ENCODE measurements at regions not wholly inside any gene's neighbourhood (a gene's known extent, or its start where the extent isn't known, plus 50 kb on each side); places are given as distances from the start of the nearest gene placed in this dataset.
"Not testable (repeated sequence)": the region's sequence is repeated elsewhere in the genome, so short reads cannot be mapped to it uniquely, and the experiment has no call there.

- TF ChIP-seq CTCF (IDR thresholded peaks at IDR 0.05; ENCODE audit: low read depth, low read length, poor library complexity, severe bottlenecking); EZH2phosphoT487 (IDR thresholded peaks at IDR 0.05; ENCODE audit: borderline replicate concordance, low read length): not testable (repeated sequence)
These were observed 274.2 kb downstream of the POTED start for GRCh38 chr21:13883641-13884395.
